PC-3 (cell line): ENCODE measurements at regions not wholly inside any gene's neighbourhood (a gene's known extent, or its start where the extent isn't known, plus 50 kb on each side); places are given as distances from the start of the nearest gene placed in this dataset.

Experiments used
- EZH2phosphoT487 ChIP-seq: fragments of 300-600 bp; sonication (generic); IDR thresholded peaks from 2 replicates; pipeline ENCODE4 v1.6.1; 2018; ENCODE audit warnings: mild to moderate bottlenecking, antibody characterized with exemption, low read length, borderline replicate concordance
- TF ChIP-seq, protein P1 (sequence below): fragments of 300-600 bp; sonication (generic); conservative IDR thresholded peaks from 2 replicates; pipeline ENCODE4 v1.5.1; 2017; ENCODE audit warnings: antibody characterized with exemption, low read depth, mild to moderate bottlenecking, low read length

DNA sequence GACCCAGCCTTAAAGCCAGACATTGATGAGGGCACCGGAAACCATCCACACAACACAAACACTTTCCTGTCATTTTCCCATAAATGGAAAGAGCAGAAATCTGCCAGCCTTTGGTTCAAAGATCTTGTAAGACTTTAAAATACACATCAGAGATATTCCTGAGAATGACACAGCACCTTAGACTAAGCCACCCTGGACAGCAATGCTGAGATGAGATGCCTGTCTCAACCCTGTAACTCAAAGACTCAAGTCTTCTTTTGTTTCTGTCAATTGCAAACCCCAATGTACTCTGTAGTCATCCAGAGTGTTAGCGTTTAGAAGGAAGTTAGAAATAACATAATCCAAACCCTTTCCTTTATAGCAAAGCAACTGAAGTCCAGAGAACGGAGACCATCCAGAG, 119.2 kb downstream of the CCNA1 start:
- TF ChIP-seq, protein P1, sequence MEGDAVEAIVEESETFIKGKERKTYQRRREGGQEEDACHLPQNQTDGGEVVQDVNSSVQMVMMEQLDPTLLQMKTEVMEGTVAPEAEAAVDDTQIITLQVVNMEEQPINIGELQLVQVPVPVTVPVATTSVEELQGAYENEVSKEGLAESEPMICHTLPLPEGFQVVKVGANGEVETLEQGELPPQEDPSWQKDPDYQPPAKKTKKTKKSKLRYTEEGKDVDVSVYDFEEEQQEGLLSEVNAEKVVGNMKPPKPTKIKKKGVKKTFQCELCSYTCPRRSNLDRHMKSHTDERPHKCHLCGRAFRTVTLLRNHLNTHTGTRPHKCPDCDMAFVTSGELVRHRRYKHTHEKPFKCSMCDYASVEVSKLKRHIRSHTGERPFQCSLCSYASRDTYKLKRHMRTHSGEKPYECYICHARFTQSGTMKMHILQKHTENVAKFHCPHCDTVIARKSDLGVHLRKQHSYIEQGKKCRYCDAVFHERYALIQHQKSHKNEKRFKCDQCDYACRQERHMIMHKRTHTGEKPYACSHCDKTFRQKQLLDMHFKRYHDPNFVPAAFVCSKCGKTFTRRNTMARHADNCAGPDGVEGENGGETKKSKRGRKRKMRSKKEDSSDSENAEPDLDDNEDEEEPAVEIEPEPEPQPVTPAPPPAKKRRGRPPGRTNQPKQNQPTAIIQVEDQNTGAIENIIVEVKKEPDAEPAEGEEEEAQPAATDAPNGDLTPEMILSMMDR = no peak
- no peak for TF ChIP-seq EZH2phosphoT487
